ENCODE measurements at regions not wholly inside any gene's neighbourhood (a gene's known extent, or its start where the extent isn't known, plus 50 kb on each side); places are given as distances from the start of the nearest gene placed in this dataset.
"Not testable (repeated sequence)": the region's sequence is repeated elsewhere in the genome, so short reads cannot be mapped to it uniquely, and the experiment has no call there.

- DNase-seq: no peak
These were observed 88.5 kb upstream of the NFASC start for GRCh38 chr1:204782118-204782700.

- not testable (repeated sequence) for DNase-seq
These were observed 85.6 kb upstream of the NFASC start for GRCh38 chr1:204785023-204785422.

GRCh38 chr1:204788470-204788869 lies 82.2 kb upstream of the NFASC start:
- DNase-seq: no peak

- DNase-seq: peak; percentile 4
These were observed 79.0 kb upstream of the NFASC start for GRCh38 chr1:204791453-204792353.

GRCh38 chr1:204792354-204792692 lies 78.3 kb upstream of the NFASC start:
- DNase-seq: no peak

GRCh38 chr1:204793259-204793914 lies 77.3 kb upstream of the NFASC start:
- DNase-seq: no peak

GRCh38 chr1:204796886-204797285 lies 73.8 kb upstream of the NFASC start:
- DNase-seq: not testable (repeated sequence)

GRCh38 chr1:204797401-204797800 lies 73.3 kb upstream of the NFASC start:
- DNase-seq: no peak

- DNase-seq: no peak
These were observed 71.0 kb upstream of the NFASC start for GRCh38 chr1:204799630-204800029.

- DNase-seq: no peak
These were observed 69.5 kb upstream of the NFASC start for GRCh38 chr1:204801211-204801610.

- no peak for DNase-seq
These were observed 68.1 kb upstream of the NFASC start for GRCh38 chr1:204802401-204803175.

GRCh38 chr1:204803607-204804006 lies 67.1 kb upstream of the NFASC start:
- DNase-seq: no peak

GRCh38 chr1:204806943-204807687 lies 63.5 kb upstream of the NFASC start:
- DNase-seq: peak; percentile 92

GRCh38 chr1:204809488-204809887 lies 61.2 kb upstream of the NFASC start:
- no peak for DNase-seq

GRCh38 chr1:204812842-204813241 lies 57.8 kb upstream of the NFASC start:
- no peak for DNase-seq

GRCh38 chr1:204813522-204813921 lies 57.1 kb upstream of the NFASC start:
- DNase-seq: no peak

- no peak for DNase-seq
These were observed 56.3 kb upstream of the NFASC start for GRCh38 chr1:204814166-204814884.

- DNase-seq: no peak
These were observed 53.3 kb upstream of the NFASC start for GRCh38 chr1:204817341-204817740.

GRCh38 chr1:204818998-204819397 lies 51.7 kb upstream of the NFASC start:
- no peak for DNase-seq

GRCh38 chr1:204819495-204819894 lies 51.2 kb upstream of the NFASC start:
- DNase-seq: no peak

All from DMS79 treated with DMSO at 0.1 percent for 48 hours (cell line).